OCI-LY1 (cell line): ENCODE measurements at regions not wholly inside any gene's neighbourhood (a gene's known extent, or its start where the extent isn't known, plus 50 kb on each side); places are given as distances from the start of the nearest gene placed in this dataset.

ENCODE experiments used
- H2AFZ ChIP-seq: fragments of 200-600 bp; sonication (generic), shearing (Covaris generic); 2 replicates; pipeline ENCODE4 v1.6.0; 2014; ENCODE audit warnings: antibody characterized with exemption, mild to moderate bottlenecking, low read length
- H3F3A ChIP-seq: fragments of 200-600 bp; sonication (generic), shearing (Covaris generic); 2 replicates; pipeline ENCODE4 v1.6.0; 2014; ENCODE audit warnings: mild to moderate bottlenecking, antibody characterized with exemption, low read length, moderate library complexity; ENCODE audit not compliant: insufficient read depth
- H3K27ac ChIP-seq: fragments of 200-600 bp; sonication (generic); 2 replicates; pipeline ENCODE4 v1.5.1; 2014; ENCODE audit warnings: low read length, mixed run types, mild to moderate bottlenecking, low read depth; ENCODE audit not compliant: poor library complexity, severe bottlenecking
- H3K27me3 ChIP-seq: fragments of 200-600 bp; sonication (generic); 2 replicates; pipeline ENCODE4 v1.6.0; 2014; ENCODE audit warnings: antibody characterized with exemption, mild to moderate bottlenecking, low read length, moderate library complexity; ENCODE audit not compliant: insufficient read depth
- H3K36me3 ChIP-seq: fragments of 200-600 bp; sonication (generic); 2 replicates; pipeline ENCODE4 v1.6.1; 2014; ENCODE audit warnings: mild to moderate bottlenecking, antibody characterized with exemption, low read length, moderate library complexity, mixed read lengths; ENCODE audit not compliant: insufficient read depth
- H3K4me1 ChIP-seq: fragments of 200-600 bp; sonication (generic); 2 replicates; pipeline ENCODE4 v1.5.1; 2014; ENCODE audit warnings: mild to moderate bottlenecking, low read length, moderate library complexity; ENCODE audit not compliant: insufficient read depth, severe bottlenecking
- H3K4me2 ChIP-seq: fragments of 200-600 bp; sonication (generic), shearing (Covaris generic); 2 replicates; pipeline ENCODE4 v1.6.1; 2014; ENCODE audit warnings: low read length
- H3K4me3 ChIP-seq: fragments of 200-600 bp; sonication (generic); 2 replicates; pipeline ENCODE4 v1.5.1; 2014; ENCODE audit warnings: low read length, low read depth, mild to moderate bottlenecking, mixed read lengths; ENCODE audit not compliant: poor library complexity, severe bottlenecking
- H3K79me2 ChIP-seq: fragments of 200-600 bp; shearing (Covaris generic); 2 replicates; pipeline ENCODE4 v1.6.1; 2016; ENCODE audit warnings: mixed run types, low read length, mixed read lengths; ENCODE audit not compliant: insufficient read depth
- H3K9ac ChIP-seq: fragments of 200-600 bp; sonication (generic), shearing (Covaris generic); 2 replicates; pipeline ENCODE4 v1.6.1; 2014; ENCODE audit warnings: mild to moderate bottlenecking, low read length, mixed read lengths
- H3K9me2 ChIP-seq: fragments of 200-600 bp; sonication (generic), shearing (Covaris generic); 2 replicates; pipeline ENCODE4 v1.6.1; 2014; ENCODE audit warnings: low read depth, mild to moderate bottlenecking, low read length, mixed read lengths
- H3K9me3 ChIP-seq: fragments of 200-600 bp; shearing (Covaris generic); 2 replicates; pipeline ENCODE4 v1.6.1; 2014; ENCODE audit warnings: low read length, mixed read lengths
- H4K20me1 ChIP-seq: fragments of 200-600 bp; sonication (generic), shearing (Covaris generic); 2 replicates; pipeline ENCODE4 v1.6.0; 2016; ENCODE audit warnings: mild to moderate bottlenecking, low read length; ENCODE audit not compliant: insufficient read depth
- EZH2 ChIP-seq: fragments of 200-600 bp; sonication (generic), shearing (Covaris generic); IDR thresholded peaks from 2 replicates; pipeline ENCODE4 v1.8.0; 2017; ENCODE audit warnings: borderline replicate concordance, mixed run types, mild to moderate bottlenecking, antibody characterized with exemption, low read length, moderate library complexity, mixed read lengths
- TF ChIP-seq, protein P1 (sequence below): fragments of 200-600 bp; sonication (generic), shearing (Covaris generic); IDR thresholded peaks from 2 replicates; pipeline ENCODE4 v1.5.1; 2017; ENCODE audit warnings: mild to moderate bottlenecking, antibody characterized with exemption, low read length, moderate library complexity, mixed read lengths

DNA sequence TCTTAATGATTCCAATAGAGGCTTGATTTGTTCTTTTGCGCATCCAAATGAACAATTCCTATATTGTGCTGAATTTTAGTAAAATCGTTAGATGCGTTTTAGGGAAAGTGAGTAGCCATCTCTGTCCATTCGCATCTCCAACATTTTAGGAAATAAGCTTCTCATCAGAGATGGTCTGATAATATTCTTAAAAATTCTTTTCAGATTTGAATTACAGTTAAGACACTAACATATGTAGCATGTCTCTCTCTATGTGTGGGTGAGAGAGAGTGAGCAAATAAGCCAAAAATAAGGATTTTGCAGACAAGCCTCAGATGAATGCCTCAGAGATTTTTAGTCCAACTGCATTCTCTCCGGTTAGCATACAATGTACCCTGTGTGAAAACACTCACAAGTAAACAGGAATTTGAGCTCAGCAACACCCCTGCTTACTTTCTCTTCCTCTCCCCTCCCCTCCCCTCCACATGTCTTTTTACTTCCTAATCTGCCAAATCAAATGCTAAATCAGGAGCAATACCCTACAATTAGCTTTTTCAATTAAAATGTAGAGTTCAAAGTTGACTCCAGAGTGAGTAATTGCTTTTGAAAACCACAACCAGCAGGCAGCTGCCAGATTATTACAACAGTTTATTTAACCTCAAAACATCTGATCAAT lies 354.4 kb downstream of the CRPPA start:
- Histone ChIP-seq H3K9me3 (no peaks in the 10 kb centered on the region), H3K27ac (no peak overlapping the region), H3K79me2 (no peaks in the 10 kb centered on the region), H3K4me2 (no peak overlapping the region), H3K4me3 (no peak overlapping the region), H2AFZ (no peak overlapping the region), H3K9me2 (no peaks in the 10 kb centered on the region), H3K9ac (no peak overlapping the region), H3K27me3 (no peaks in the 10 kb centered on the region), H3K36me3 (no peaks in the 10 kb centered on the region), H3F3A (no peaks in the 10 kb centered on the region), H3K4me1 (no peaks in the 10 kb centered on the region), H4K20me1 (no peaks in the 10 kb centered on the region)
- TF ChIP-seq, protein P1, sequence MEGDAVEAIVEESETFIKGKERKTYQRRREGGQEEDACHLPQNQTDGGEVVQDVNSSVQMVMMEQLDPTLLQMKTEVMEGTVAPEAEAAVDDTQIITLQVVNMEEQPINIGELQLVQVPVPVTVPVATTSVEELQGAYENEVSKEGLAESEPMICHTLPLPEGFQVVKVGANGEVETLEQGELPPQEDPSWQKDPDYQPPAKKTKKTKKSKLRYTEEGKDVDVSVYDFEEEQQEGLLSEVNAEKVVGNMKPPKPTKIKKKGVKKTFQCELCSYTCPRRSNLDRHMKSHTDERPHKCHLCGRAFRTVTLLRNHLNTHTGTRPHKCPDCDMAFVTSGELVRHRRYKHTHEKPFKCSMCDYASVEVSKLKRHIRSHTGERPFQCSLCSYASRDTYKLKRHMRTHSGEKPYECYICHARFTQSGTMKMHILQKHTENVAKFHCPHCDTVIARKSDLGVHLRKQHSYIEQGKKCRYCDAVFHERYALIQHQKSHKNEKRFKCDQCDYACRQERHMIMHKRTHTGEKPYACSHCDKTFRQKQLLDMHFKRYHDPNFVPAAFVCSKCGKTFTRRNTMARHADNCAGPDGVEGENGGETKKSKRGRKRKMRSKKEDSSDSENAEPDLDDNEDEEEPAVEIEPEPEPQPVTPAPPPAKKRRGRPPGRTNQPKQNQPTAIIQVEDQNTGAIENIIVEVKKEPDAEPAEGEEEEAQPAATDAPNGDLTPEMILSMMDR, result no peak
- no peak for TF ChIP-seq EZH2

- H3K4me1 ChIP-seq, result no peaks in the 10 kb centered on the region
- TF ChIP-seq EZH2, result no peak
- TF ChIP-seq, protein P1, result no peak
- H3K79me2 ChIP-seq, result no peaks in the 10 kb centered on the region
- H3K4me2 ChIP-seq, result no peak overlapping the region
- H3K36me3 ChIP-seq, result no peaks in the 10 kb centered on the region
- H3K9me3 ChIP-seq, result no peaks in the 10 kb centered on the region
- no peaks in the 10 kb centered on the region for H3F3A ChIP-seq
- H3K9ac ChIP-seq, result no peak overlapping the region
- no peak overlapping the region for H3K27ac ChIP-seq
- H2AFZ ChIP-seq, result no peak overlapping the region
- no peaks in the 10 kb centered on the region for H3K9me2 ChIP-seq
- no peaks in the 10 kb centered on the region for H4K20me1 ChIP-seq
- H3K4me3 ChIP-seq, result no peak overlapping the region
- no peaks in the 10 kb centered on the region for H3K27me3 ChIP-seq
Measured at GRCh38 chr7:16065939-16066338, 355.4 kb downstream of the CRPPA start.

DNA sequence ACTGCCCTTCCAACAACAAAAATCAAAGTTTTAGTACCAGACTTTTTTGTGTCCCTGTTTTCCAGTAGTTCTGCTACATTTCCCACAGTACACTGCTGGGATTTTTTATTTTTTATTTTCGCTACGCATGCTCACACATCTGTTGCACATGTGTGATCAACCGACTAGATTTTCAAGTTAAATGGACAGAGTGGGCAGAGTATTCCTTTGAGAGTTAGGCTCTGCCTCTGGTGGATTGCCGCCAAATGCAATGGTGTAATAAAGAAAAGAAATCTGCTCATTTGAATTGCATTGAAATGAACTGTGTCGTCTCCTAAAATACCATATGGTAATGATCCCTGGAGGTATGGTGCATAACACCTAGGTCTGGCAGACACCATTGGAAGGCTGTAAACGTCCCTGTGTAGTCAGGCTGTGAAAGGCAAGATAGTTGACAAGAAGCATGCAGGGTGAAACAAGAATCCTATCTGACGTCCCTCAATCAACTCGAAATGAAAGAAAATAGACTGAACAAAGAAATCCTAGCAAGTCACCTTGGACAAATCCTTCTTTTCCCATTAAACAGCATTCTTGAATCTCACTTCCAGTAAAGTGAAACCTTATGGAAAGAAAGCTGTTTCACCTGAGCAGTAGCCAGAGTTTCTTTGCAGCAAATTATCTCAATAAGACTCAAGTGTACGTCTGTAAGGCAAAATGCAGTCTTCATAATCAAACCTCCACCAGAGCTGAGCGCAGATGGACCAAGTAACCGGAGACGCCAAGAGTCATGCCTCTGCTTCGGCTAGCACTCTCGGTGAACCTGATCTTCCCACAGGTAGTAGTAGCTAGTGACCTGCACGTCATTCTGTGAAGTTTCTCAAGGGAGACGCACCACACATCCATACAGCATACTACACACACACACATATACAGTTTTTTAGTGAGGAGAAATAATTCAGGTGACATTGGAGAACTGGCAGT lies 357.3 kb downstream of the CRPPA start:
- H4K20me1 ChIP-seq, result no peaks in the 10 kb centered on the region
- no peak overlapping the region for H3K4me2 ChIP-seq
- H3K4me1 ChIP-seq, result no peaks in the 10 kb centered on the region
- H3K27me3 ChIP-seq, result no peaks in the 10 kb centered on the region
- H3K9me2 ChIP-seq, result no peaks in the 10 kb centered on the region
- H3K9me3 ChIP-seq, result no peaks in the 10 kb centered on the region
- no peak overlapping the region for H3K9ac ChIP-seq
- no peaks in the 10 kb centered on the region for H3K79me2 ChIP-seq
- no peak for TF ChIP-seq EZH2
- TF ChIP-seq, protein P1, result no peak
- no peaks in the 10 kb centered on the region for H3F3A ChIP-seq
- H2AFZ ChIP-seq, result no peak overlapping the region
- H3K4me3 ChIP-seq, result no peak overlapping the region
- no peak overlapping the region for H3K27ac ChIP-seq
- no peaks in the 10 kb centered on the region for H3K36me3 ChIP-seq
